Calu3 (cell line): ENCODE measurements at regions not wholly inside any gene's neighbourhood (a gene's known extent, or its start where the extent isn't known, plus 50 kb on each side); places are given as distances from the start of the nearest gene placed in this dataset.
"Not testable (repeated sequence)": the region's sequence is repeated elsewhere in the genome, so short reads cannot be mapped to it uniquely, and the experiment has no call there.

Experiments
- BruUV-seq: library from RNA; stranded (reverse); fragments of 400-500 nt; replicated peaks from 2 replicates; lab custom pipeline; 2021; lab: Mats Ljungman, UMichigan
- CTCF ChIA-PET: fragments of 300-600 bp; sonication (Branson Sonifier 250); formaldehyde crosslinking; loops from one replicate; lab custom pipeline; 2022; ENCODE audit warnings: antibody characterized with exemption; lab: Charles Lee
- DNase-seq: peaks from one replicate; pipeline ENCODE4 v3.0.0; 2022
- H3K27ac Mint-ChIP-seq: one replicate; pipeline ENCODE4 v1.8.0; 2022; ENCODE audit warnings: mixed read lengths; ENCODE audit not compliant: unreplicated experiment
- H3K27me3 Mint-ChIP-seq: one replicate; pipeline ENCODE4 v1.8.0; 2022; ENCODE audit warnings: mixed read lengths; ENCODE audit not compliant: unreplicated experiment
- H3K36me3 Mint-ChIP-seq: one replicate; pipeline ENCODE4 v1.8.0; 2022; ENCODE audit warnings: mild to moderate bottlenecking, moderate library complexity, mixed read lengths; ENCODE audit not compliant: insufficient read depth, unreplicated experiment
- H3K4me1 Mint-ChIP-seq: one replicate; pipeline ENCODE4 v1.8.0; 2022; ENCODE audit warnings: mild to moderate bottlenecking, low read depth, mixed read lengths; ENCODE audit not compliant: unreplicated experiment
- H3K4me3 Mint-ChIP-seq: one replicate; pipeline ENCODE4 v1.8.0; 2022; ENCODE audit warnings: mild to moderate bottlenecking, low read depth, moderate library complexity, mixed read lengths; ENCODE audit not compliant: unreplicated experiment
- H3K9me3 Mint-ChIP-seq: one replicate; pipeline ENCODE4 v1.8.0; 2022; ENCODE audit warnings: low read depth, mixed read lengths; ENCODE audit not compliant: unreplicated experiment
- intact Hi-C: fragments of 100-400 bp; cut with micrococcal nuclease; formaldehyde crosslinking; loops from one replicate; pipeline ENCODE4 v1.10.0; 2022; ENCODE audit not compliant: unreplicated experiment
- TF ChIP-seq, protein P1 (sequence below): fragments of 200-600 bp; IDR thresholded peaks from one replicate; pipeline ENCODE4 v1.8.0; 2022; ENCODE audit warnings: antibody characterized with exemption; ENCODE audit not compliant: unreplicated experiment

- CTCF ChIA-PET: no interaction called here
- Mint-ChIP-seq H3K27me3 (peaks cover 24% of the 10 kb centered on the region), H3K4me1 (no peaks in the 10 kb centered on the region), H3K27ac (no peak overlapping the region), H3K36me3 (no peaks in the 10 kb centered on the region), H3K9me3 (peaks cover 2% of the 10 kb centered on the region), H3K4me3 (no peak overlapping the region)
- intact Hi-C loops: no loop called here
- BruUV-seq: no TSS peak
- TF ChIP-seq, protein P1, sequence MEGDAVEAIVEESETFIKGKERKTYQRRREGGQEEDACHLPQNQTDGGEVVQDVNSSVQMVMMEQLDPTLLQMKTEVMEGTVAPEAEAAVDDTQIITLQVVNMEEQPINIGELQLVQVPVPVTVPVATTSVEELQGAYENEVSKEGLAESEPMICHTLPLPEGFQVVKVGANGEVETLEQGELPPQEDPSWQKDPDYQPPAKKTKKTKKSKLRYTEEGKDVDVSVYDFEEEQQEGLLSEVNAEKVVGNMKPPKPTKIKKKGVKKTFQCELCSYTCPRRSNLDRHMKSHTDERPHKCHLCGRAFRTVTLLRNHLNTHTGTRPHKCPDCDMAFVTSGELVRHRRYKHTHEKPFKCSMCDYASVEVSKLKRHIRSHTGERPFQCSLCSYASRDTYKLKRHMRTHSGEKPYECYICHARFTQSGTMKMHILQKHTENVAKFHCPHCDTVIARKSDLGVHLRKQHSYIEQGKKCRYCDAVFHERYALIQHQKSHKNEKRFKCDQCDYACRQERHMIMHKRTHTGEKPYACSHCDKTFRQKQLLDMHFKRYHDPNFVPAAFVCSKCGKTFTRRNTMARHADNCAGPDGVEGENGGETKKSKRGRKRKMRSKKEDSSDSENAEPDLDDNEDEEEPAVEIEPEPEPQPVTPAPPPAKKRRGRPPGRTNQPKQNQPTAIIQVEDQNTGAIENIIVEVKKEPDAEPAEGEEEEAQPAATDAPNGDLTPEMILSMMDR: no peak
- no peak for DNase-seq
These were observed 73.1 kb upstream of the FAM20A start for GRCh38 chr17:68674029-68674925.

DNA sequence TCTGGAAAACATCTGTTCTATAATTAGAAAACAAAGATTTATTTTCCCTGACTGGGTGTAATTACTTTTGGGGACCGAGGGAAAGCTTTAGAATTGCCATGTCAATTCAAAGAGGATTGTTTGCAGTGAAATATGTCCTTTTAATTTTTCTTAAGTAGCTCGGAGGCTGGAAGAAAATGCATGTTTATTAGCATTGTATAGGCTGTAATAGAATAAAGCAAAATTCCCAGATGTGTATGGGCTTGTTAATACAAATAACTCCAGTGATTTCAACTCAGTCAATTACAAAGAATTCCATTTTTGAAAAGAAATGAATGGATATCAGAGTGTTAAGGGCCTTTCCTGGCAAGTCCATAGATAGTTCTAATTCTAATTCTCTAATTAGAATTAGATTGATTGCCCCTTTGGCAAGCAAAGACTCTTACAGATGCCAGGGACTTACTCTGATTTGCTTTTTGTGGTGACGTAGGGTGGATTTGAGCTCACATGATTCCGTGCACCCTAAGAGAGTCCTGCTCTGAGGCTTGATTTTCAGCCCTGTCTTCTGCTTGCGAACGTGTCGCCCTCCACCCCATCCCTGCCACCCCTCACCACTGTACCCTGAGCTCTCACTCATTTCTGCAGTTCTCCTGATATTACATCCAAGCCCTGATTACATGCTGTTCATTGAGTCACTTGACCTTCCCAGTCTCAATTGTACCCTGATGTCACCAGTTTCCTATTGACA, 70.0 kb upstream of the FAM20A start:
- H3K4me3 Mint-ChIP-seq: no peak overlapping the region
- intact Hi-C loops: no loop called here
- TF ChIP-seq, protein P1: no peak
- no peaks in the 10 kb centered on the region for H3K4me1 Mint-ChIP-seq
- peaks cover 49% of the 10 kb centered on the region for H3K27me3 Mint-ChIP-seq
- BruUV-seq: no TSS peak
- H3K36me3 Mint-ChIP-seq: no peaks in the 10 kb centered on the region
- CTCF ChIA-PET: no interaction called here
- DNase-seq: no peak
- no peak overlapping the region for H3K27ac Mint-ChIP-seq
- peaks cover 2% of the 10 kb centered on the region for H3K9me3 Mint-ChIP-seq

GRCh38 chr17:68666438-68666837, 65.3 kb upstream of the FAM20A start:
- H3K27me3 Mint-ChIP-seq: peaks cover 50% of the 10 kb centered on the region
- H3K36me3 Mint-ChIP-seq, H3K9me3 Mint-ChIP-seq, H3K4me3 Mint-ChIP-seq, BruUV-seq, intact Hi-C loops, H3K4me1 Mint-ChIP-seq, DNase-seq, H3K27ac Mint-ChIP-seq, CTCF ChIA-PET: not testable (repeated sequence)

DNA sequence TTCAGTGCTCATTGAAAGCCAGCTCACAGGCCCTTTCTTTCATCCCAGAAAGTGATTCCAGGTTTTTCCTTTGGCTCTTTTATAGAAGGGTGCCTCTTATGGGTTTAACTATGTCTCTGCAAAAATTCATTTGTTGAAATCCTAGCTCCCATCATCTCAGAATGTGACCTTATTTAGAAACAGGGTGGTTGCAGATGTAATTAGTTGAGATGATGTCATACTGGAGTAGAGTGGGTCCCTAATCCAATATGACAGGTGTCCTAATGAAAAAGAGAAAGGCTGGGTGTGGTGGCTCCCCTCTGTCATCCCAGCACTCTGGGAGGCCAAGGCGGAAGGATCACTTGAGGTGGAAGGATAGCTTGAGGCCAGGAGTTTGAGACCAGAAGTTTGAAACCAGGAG, 64.2 kb upstream of the FAM20A start:
- no peak overlapping the region for H3K4me3 Mint-ChIP-seq
- intact Hi-C loops: no loop called here
- H3K36me3 Mint-ChIP-seq: no peaks in the 10 kb centered on the region
- no peak for DNase-seq
- peaks cover 49% of the 10 kb centered on the region for H3K27me3 Mint-ChIP-seq
- BruUV-seq: no TSS peak
- no peaks in the 10 kb centered on the region for H3K4me1 Mint-ChIP-seq
- TF ChIP-seq, protein P1: no peak
- peaks cover 2% of the 10 kb centered on the region for H3K9me3 Mint-ChIP-seq
- H3K27ac Mint-ChIP-seq: no peak overlapping the region
- CTCF ChIA-PET: no interaction called here
